Heart left ventricle (tissue), 13 donors: ENCODE measurements at regions not wholly inside any gene's neighbourhood (a gene's known extent, or its start where the extent isn't known, plus 50 kb on each side); places are given as distances from the start of the nearest gene placed in this dataset.

Experiments used
- POLR2A ChIP-seq, 2 donors: fragments of 450-650 bp; IDR thresholded peaks; one replicate each; pipeline ENCODE4 v1.6.1; 2017; ENCODE audit warnings: antibody characterized with exemption in 2 of 2, mild to moderate bottlenecking in 2 of 2, moderate library complexity in 2 of 2
- TF ChIP-seq, protein P1 (sequence below), 12 donors: fragments of 200-600 bp; sonication (generic) in 4 of 12; IDR thresholded peaks; one replicate each; pipeline versions ENCODE4 v1.5.0 to v1.8.0; 2018 to 2022; ENCODE audit warnings: antibody characterized with exemption in 12 of 12, mild to moderate bottlenecking in 5 of 12
- donor health status: ischemic (EF 13 %, LVEDD 7.1; RV severe dilation, severe dysfunction).
- donor health status: DM: no; HTN: yes; CAD: no.
- donor health status: DM: no; HTN: no; CAD: no.
- donor health status: ischemic (EF 25% LVEDD 6.9; RV normal size, moderate dysfunction).
- donor health status: ischemic (EF 25% LVEDD 5.7; RV mildly dilated, moderate dysfunction).
- donor health status: ischemic (EF 35%, LVEDD 5.7; RV mildly dilated, moderate dysfunction).
- donor health status: nonischemic (EF 11% LVEDD 7.7; RV severe dilation, severe dysfunction).
- donor health status: DM: yes; HTN: yes; CAD: no.
- donor health status: PGD.
- donor health status: ischemic (EF 29% LVEDD 5.4; RV normal size, mild dysfunction).
- donor health status: nonischemic (EF 23%, LVEDD 6.1; RV moderate dilation, normal function).

DNA sequence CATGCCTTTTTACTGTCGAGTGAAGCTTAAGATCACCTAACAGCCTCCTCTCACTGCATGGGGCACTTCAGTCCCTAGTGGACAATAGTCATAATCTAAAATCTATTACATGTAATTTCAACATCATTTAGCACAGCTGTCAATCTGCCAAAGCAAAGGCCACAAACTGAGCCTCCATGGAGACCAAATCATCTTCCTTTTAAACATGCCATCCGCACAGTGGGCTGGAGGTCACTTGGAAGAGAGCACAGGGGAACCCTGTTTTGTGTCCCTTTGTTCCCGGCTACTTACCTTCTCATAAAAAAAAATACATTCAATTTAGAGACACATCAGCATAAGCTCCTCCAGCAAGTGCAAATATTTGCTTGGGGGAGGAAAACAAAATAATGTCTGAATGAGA, 167.3 kb downstream of the SQOR start:
- TF ChIP-seq, protein P1, sequence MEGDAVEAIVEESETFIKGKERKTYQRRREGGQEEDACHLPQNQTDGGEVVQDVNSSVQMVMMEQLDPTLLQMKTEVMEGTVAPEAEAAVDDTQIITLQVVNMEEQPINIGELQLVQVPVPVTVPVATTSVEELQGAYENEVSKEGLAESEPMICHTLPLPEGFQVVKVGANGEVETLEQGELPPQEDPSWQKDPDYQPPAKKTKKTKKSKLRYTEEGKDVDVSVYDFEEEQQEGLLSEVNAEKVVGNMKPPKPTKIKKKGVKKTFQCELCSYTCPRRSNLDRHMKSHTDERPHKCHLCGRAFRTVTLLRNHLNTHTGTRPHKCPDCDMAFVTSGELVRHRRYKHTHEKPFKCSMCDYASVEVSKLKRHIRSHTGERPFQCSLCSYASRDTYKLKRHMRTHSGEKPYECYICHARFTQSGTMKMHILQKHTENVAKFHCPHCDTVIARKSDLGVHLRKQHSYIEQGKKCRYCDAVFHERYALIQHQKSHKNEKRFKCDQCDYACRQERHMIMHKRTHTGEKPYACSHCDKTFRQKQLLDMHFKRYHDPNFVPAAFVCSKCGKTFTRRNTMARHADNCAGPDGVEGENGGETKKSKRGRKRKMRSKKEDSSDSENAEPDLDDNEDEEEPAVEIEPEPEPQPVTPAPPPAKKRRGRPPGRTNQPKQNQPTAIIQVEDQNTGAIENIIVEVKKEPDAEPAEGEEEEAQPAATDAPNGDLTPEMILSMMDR (IDR thresholded peaks at IDR 0.05), result no peak
- no peak for TF ChIP-seq POLR2A (IDR thresholded peaks at IDR 0.05)
